Right renal pelvis (tissue), 4 donors: ENCODE measurements at regions not wholly inside any gene's neighbourhood (a gene's known extent, or its start where the extent isn't known, plus 50 kb on each side); places are given as distances from the start of the nearest gene placed in this dataset.
"Not testable (repeated sequence)": the region's sequence is repeated elsewhere in the genome, so short reads cannot be mapped to it uniquely, and the experiment has no call there.

Source experiments
- DNase-seq, 4 donors: peaks; one replicate each; pipeline ENCODE4 v3.0.0-alpha.2; 2013; ENCODE audit warnings: low read depth in 4 of 4, low spot score in 3 of 4, missing footprints in 1 of 4

DNA sequence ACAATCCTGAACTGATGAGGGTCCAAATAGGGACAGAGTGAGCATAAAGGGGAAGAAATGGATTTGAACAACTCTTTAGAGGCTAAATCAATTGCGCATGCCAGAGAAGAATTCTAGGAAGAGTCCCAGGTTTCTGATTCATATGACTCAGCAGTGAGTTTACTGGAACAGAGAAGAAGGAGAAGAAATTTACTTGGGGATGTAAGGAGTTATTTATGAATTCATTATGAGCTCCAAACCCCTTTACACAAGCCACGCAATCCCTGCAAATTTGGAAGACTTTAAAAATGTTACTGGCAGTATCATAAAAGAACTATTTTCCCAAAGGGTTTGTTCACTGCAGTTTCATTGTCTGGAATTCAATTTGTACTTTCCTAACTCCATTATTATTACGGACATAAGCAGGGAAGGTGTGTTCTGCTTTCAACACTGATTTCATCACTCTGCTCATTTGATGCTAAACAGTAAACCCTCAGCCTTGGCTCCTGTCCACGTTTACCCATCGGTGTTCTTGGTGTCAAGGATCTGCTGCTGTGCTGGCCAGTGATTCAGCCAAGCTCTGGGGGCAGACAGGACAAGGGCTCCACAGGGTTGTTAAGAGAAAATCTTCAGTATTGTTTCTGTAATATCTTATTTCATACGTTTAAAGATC is 273.7 kb downstream of the HNRNPD start:
- no peak for DNase-seq

DNA sequence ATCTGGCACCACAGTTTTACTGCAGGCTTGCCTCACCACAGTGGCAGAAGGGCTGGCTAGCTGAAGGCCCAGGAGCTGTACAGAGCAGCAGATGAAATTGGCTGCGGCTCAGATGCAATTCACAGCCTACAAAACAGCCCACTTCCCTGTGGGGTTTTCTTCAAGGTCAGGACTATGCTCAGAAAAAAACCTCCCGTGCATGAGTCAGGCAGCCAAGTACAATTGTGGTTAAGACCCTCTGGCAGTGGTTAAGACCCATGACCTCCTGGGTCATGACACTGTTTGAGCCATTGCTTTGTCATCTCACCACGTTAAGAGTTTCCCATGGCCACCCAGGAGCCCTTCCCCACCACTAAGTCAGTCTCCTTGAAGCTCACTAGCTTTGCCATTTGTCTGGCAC is 276.3 kb downstream of the HNRNPD start:
- no peak for DNase-seq

DNA sequence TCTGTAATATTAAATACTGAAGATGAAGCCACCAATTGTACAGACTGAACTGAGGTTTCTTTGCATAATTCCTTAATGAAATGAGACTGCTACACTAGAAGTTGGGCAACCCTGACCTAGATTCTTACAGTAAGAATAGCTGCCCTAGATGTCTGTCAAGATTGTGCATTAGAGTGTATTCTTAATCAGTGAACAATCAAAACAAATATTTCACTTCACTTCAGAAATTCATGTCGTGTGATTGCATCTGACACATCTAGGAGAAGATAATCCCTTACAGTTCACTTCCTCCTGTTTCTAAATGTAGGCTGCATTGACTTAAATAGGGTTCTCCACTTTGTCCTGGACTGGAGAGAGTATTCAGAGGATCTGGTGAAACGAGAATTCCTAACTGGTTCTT is 283.1 kb downstream of the HNRNPD start:
- no peak for DNase-seq

DNA sequence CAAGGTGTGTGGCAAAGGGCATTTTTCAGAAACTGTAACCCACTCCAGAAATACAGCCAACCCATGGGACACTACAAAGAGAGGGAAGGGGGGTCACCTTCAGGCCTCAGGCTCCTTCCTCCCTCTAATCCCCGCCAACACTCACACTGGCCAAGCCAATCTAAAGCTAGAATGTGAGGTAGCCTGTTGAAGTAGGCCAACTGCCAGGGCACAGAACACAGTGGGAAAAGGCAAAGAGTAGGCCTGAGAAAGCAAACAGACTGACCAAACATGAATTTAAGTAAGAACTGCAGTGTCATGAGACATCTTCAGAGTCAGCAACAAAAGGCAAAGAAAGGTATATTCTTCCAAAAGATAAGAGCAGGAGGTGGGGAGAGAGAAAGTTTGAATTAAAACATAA is 289.0 kb downstream of the HNRNPD start:
- no peak for DNase-seq

DNA sequence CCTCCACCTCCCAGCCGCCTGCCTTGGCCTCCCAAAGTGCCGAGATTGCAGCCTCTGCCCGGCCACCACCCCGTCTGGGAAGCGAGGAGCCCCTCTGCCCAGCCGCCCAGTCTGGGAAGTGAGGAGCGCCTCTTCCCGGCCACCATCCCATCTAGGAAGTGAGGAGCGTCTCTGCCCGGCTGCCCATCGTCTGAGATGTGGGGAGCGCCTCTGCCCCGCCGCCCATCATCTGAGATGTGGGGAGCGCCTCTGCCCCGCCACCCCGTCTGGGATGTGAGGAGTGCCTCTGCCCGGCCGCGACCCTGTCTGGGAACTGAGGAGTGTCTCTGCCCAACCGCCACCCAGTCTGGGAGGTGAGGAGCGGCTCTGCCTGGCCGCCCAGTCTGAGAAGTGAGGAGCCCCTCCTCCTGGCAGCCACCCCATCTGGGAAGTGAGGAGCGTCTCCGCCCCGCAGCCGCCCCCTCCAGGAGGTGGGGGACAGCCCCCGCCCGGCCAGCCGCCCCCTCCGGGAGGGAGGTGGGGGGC is 296.3 kb downstream of the HNRNPD start:
- DNase-seq, result not testable (repeated sequence)

DNA sequence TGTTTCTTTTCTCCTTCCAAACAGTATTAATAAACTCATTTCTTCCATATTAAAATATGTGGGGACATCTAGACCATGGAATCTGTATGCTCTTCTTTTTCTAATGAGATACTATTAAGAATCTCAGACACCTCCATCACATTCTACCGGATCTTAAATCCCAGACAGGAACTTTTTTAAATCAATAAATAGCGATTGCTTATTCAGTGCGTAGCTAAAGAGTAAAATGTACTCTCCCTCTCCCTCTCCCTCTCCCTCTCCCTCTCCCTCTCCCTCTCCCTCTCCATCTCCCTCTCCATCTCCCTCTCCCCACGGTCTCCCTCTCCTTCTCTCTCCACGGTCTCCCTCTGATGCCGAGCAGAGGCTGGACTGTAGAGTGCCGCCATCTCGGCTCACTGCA is 297.0 kb downstream of the HNRNPD start:
- no peak for DNase-seq

DNA sequence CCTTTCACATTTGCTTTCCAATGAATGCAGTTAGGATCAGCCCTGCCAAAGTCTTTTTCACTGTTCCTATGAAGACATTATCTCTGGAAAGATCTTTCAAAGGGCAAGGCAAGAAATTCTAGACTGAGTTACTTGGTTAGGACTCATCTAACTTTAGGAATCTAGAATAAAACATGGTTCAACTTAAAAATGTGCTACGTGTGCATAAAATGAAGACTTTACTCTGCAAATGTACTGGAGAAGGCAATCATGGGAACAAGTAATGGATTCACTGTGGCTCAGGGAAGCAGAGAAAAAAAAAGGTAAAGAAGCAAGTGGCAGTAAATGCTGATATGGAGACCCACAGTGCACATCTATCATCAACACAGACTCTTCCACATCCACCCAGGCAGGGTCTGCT is 297.4 kb downstream of the HNRNPD start:
- no peak for DNase-seq

DNA sequence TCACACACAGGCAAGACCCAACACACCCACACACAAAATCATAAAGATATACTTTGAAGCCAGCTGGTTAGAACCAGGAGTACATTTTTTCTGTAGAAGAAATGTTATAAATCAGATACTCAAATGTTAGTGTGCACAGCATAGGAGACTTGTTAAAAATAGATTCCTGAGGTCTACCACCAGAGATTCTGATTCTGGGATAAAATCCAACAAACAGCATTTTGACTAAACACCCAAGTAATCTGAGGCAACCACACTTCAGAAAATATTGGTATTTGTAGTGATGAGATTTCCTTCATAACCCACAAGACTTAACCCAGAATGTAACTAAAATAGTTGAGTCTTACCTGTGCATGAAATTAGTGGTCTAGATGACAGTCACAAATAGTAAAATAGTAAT is 301.8 kb downstream of the HNRNPD start:
- no peak for DNase-seq

DNA sequence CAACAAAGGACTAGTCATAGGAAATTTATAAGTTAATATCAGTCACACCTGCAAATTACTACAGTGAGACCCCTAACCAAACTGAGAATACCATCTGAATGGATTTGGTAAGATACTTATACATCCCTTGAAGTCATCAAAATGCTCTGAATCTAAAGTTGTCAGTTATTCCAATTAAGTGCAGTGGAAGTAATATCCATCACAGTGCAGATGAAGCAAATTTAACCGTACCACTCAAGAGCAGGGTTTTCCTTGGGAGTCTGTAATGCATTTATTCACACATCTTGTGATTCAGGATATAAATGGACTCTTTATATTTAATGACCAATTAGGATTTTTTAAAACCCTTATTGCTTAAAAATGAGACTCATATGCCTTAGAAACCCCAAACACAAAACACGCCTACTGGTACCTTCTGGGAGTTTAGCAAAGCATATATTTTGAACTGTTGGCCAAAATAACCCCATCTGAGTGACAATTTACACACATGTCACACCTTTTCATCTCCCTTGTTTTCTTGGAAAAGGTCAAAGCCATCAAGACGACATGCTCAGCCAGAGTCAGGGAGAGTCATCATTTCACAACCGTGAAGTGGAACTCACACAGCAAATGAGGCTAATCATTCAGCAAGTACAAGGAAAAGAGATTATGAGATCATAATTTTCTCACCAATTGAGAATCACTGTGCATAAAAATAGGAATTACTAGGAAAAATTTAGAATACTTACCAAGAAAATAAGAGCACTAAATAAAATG is 303.7 kb downstream of the HNRNPD start:
- no peak for DNase-seq

DNA sequence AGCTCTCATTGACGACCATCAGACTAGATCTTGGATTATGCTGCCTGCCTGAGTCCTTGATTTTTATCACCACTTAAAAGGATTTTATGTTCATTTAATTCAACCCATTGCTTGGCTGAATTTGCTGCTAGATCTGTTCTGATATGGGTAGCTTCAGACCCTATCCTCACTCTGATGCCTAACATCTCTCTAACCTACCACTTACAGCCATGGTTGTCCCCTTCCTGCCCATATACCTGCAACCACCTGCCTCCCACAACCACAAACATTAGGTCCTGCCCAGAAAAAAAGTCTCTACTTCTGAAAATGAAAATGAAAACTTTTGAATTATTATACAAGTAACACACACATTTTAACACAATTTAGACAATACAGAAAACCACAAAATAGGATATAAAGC is 310.8 kb downstream of the HNRNPD start:
- no peak for DNase-seq

DNA sequence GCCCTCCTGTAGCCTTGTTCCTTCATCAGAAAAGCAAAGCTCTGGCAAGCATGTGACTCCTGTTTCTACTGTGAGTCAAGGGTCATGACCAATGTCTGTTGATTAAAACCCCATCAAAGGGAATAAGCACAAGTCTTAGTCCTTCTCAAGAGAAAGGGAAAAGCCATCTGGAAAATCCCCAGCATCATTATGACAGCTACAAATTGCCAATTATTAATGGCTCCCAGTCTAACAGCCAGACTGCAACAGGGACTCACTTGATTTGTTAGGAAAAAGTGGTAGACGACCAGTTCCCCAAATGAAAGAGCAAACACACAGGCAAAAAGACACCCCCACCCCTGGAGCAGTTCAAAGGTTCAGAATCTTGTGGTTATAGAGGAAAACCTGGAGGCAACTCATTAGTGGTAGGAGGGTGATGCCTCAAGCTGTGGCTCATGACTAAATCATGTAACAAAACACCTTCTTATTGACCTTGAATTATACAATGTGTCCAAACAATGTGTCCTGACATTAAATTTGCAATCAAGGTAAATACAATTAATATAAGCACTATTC is 315.7 kb downstream of the HNRNPD start:
- DNase-seq, result no peak

DNA sequence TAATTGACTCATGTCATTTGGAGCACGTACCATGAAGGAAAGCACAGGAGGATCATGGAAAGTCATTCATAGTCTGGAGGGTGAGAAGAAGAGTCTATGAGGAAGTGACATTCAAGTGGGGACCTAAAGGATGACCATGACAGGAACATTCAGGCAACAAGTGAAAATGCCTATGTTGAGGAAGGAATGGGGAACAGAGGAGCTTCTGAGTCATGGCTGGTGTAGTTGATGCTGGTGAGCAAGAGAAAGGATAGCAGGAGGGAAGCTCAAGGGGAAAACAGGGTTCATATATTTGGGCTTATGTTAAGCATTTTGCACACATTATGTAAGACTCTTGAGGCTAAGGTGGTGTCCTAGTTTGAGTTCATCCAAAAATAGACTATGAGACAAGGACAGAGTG is 318.6 kb downstream of the HNRNPD start:
- DNase-seq, result no peak

DNA sequence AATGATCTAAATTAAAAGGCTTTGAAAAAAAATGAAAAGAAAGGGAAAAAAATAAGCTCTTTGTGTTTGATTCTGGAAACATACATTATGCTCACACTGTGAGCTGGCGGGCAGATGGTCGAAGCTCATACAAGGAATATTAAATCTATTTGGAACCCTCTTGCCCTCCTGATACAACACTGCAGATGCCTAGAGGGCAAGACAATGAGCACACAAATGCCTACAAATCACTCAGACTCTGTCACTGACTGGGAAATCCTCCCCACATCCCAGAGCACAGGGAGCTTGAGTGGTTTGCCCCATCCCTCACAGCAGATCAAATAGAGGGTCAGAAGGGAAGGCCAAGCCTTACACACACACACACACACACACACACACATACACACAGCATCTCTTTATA is 320.4 kb downstream of the HNRNPD start:
- DNase-seq, result no peak

DNA sequence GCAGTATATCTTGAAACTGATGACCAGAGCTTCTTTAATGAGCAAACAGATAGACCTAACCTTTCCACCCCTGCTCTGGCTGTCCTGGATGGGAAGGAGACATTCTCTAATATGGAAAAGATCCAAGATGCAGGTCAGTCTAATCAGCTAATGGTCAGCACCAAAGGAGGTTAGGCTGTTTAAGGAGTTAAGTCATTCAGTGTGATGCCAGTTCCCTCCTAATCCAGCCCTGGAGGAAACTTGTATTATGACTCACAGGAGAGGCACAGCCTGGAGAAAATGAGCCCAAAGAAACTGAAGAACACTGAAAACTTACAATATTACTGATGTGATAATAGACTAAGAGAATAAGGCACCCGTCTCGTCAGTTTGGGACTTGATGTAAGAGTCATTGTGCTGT is 323.0 kb downstream of the HNRNPD start:
- DNase-seq, result no peak

DNA sequence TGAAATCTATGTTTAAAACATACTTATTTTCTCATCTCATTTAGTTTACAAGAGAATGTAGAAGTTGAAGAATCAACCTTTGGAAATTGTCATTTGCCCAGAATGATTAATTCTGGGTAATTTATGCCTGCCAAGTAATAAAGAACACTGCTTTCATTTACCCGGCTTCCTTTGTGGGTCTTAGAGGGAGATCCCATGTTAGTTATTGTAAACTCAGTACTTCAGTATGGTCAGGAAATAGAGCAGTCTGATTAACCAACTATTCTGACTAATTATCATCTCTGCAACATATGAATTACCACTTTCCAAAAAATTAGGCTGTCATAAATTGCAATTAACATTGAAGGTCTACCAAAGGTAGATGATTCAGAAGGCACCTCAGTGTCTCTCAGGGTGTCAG is 324.5 kb downstream of the HNRNPD start:
- DNase-seq, result no peak

DNA sequence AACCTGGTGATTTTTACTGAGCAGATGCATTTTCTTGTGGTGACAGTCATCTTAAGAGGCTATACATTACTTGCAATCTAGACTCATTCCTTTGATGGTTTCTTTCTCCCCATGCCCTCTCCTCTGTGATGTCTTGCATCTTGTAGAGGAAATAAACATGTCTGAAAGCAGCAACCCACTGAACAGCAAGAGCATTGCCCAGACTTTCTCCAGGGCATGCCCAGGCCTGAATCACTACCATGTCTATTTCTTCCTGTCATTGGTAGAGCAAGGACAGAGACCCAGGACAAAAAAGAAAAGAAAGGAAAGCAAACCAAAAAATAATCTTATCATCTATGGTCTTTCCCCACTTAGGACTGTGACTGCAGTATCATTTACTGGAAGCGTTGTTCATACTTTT is 326.1 kb downstream of the HNRNPD start:
- DNase-seq, result no peak

DNA sequence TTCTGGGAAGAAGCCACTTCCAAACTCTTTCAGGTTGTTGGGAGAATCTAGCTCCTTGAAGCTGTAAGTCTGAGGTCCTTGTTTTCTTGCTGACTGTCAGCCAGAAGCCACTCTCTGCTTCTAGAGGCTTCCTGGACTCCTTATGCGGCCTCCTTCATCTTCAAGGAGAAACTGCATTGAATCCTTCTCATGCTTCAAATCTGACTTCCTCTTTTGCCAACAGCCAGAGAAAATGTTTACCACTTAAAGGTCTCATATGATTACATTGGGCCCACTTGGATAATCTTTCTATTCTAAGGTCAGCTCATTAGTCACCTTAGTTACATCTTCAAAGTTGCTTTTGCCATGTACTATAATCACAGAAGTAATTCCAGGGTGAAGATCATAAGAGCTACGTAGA is 327.0 kb downstream of the HNRNPD start:
- DNase-seq, result no peak

DNA sequence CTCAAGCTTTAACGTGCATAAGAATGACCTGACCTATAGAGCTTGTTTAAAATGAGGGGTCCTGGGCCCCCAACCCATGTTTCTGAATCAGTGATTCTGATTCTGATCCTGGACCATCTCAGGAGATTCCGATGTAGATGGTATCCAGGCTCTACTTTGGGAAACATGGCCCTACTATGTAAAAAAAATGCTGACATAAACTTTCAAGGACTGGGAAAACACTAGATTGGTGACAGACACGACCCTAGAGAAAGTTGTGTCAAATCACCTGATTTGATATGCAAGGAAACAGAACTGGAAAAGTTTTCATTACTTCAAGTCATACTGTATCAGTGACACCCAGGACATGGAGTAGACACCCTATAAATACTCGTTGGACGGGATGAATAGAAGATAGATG is 328.5 kb downstream of the HNRNPD start:
- no peak for DNase-seq

DNA sequence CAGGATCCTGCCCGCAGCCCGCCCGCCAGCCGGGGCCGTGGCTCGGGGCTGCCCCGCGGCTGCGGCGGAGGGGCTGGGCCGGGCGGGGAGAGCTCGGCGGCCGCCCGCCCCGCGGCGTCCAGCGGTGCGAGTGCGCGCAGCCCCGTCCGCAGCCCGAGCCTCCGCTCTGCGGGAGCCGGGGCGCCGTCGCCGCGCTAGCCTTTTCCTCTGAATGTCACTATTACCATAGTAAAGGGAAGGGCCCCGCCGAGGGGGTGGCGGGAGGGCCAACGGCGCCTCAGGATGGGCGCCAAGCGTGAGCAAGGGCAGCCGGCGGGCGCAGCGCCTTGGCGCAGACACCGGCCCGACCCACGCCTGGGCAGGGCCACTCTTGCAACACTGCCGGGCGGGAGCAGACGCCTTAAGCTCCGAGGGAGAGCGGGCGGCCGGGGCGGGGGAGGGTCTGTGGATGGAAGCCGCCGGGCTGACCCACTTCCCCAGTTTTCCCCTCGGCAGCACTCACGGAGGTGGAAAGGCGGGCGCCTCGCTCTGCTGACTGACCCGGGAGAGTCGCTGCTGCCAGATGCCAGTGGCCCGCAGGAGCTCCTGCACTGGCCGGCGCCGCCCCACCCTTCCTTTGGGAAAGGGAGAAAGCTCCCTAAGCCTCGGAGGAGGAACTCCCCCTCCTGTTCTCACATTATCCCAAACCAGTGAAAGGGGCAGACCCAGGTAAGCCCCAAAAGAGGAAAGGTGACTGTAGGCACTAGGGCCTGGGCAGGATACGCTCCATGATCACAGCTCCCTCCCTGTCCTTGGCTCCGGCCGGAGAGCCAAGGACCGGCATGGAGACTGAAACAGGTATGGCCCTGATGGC is 329.4 kb downstream of the HNRNPD start:
- DNase-seq, result peak; percentile 60 to 70 (median 62)

DNA sequence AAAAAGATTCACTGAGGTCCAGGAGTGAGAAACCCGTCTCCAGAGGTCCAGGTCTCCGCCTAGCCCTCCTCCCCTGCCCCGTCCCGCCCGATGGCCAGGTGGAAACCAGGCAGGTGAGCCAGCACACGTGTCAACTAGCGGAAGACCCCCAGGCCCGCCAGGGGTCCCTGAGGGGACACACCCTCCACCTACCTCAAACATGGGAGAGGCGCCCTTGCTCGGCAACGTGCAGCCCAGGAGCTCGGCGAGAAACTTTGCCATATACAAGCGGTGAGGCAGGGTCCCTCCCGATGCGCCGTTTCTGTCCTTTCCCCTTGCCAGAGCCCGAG is 330.0 kb downstream of the HNRNPD start:
- DNase-seq, result no peak

DNA sequence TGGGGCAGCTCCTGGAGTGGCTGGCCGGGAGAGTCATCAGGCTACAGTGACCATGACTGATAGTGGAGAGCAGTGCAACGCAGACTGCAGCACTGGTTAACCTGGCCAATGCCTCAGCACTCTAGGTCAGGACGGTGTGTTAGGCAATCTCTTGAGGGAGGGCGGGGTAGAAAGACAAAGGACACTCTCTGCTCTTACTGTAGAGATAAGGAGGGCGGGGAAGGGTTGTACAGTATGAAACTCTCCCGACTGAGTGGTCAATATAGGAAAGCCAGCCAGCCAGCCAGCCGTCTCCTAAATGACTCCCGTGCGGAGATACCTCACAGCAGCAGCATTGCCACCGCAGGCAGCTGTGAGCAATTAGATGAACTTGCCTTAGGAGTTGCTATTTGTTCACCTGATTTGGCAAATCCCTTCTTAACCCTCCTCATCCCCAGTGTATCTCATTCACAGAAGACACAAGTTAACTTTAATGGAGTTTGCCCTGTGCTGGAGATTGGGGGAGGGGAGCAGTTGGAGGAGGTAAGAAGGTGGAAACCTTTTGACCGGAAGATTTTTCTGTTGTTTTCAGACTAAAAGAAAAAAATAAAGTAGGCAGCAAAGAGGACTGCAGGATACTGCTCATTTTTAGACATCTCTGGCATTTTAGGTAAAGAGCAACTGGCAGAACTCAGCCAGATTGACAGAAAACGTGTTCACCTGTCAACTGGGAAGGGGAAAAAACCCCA is 330.5 kb downstream of the HNRNPD start:
- no peak for DNase-seq
